ENCODE measurements at regions not wholly inside any gene's neighbourhood (a gene's known extent, or its start where the extent isn't known, plus 50 kb on each side); places are given as distances from the start of the nearest gene placed in this dataset.

- Histone ChIP-seq H3K79me2 (ENCODE audit: insufficient read depth, low read length) (no peaks in the 10 kb centered on the region), H3K36me3 (ENCODE audit: control insufficient read depth in 1 of 2, insufficient read depth in 2 of 2, low read length in 2 of 2) (no peaks in the 10 kb centered on the region), H3K27me3 (ENCODE audit: insufficient read depth, low read length) (no peaks in the 10 kb centered on the region), H3K9me3 (ENCODE audit: control insufficient read depth in 1 of 2, insufficient read depth in 1 of 2, low read depth in 1 of 2, low read length in 2 of 2) (no peaks in the 10 kb centered on the region), H3K4me2 (ENCODE audit: low read length) (no peak overlapping the region), H2AFZ (ENCODE audit: low read depth, low read length, poor library complexity, severe bottlenecking) (no peak overlapping the region), H3K9me2 (ENCODE audit: insufficient read depth) (no peaks in the 10 kb centered on the region), H3K4me3 (replicated peaks in 1 of 2; ENCODE audit: low read depth in 1 of 2, low read length in 2 of 2) (no peak overlapping the region), H4K20me1 (ENCODE audit: insufficient read depth) (no peaks in the 10 kb centered on the region), H3K27ac (ENCODE audit: low read depth, low read length) (no peak overlapping the region), H3K4me1 (ENCODE audit: control insufficient read depth in 1 of 2, insufficient read depth in 2 of 2, low read length in 2 of 2) (peaks cover 0 to 6% of the 10 kb centered on the region in 2 experiments; a peak in 2 of 4 replicates), H3K9ac (ENCODE audit: low read length) (no peak overlapping the region)
- POLR2A ChIA-PET = no interaction called here
- TF ChIP-seq ZNF274 (IDR thresholded peaks at IDR 0.05; ENCODE audit: low read depth, low read length) (no peak), ZFX (IDR thresholded peaks at IDR 0.05) (no peak), FOSL1 (IDR thresholded peaks at IDR 0.05; ENCODE audit: low read depth) (no peak), JUND (IDR thresholded peaks at IDR 0.05) (no peak), EZH2 (IDR thresholded peaks at IDR 0.05) (no peak), TCF7L2 (IDR thresholded peaks at IDR 0.05; ENCODE audit: borderline replicate concordance, extremely low read depth, insufficient read depth, insufficient read length) (no peak), ELF1 (IDR thresholded peaks at IDR 0.05; ENCODE audit: borderline replicate concordance, low read depth) (no peak), SIN3A (IDR thresholded peaks at IDR 0.05; ENCODE audit: low read depth) (no peak), EZH2phosphoT487 (IDR thresholded peaks at IDR 0.05; ENCODE audit: borderline replicate concordance) (no peak), YY1 (IDR thresholded peaks at IDR 0.05; ENCODE audit: extremely low read depth, insufficient replicate concordance, low read depth, low read length) (no peak), ATF3 (IDR thresholded peaks at IDR 0.05) (no peak)
- DNase-seq (ENCODE audit: low read depth, low spot score) (no peak), ATAC-seq (no peak)
- intact Hi-C loops (cut with micrococcal nuclease) = no loop called here
- CTCF ChIA-PET = no interaction called here
- BruUV-seq (replicated peaks) = no TSS peak
- RAD21 ChIA-PET (ENCODE audit: low non-redundant PET in 1 of 2, low total read pairs in 2 of 2, uncharacterized antibody in 2 of 2, unreplicated experiment in 2 of 2) = no interaction called here
Measured at GRCh38 chr2:12107939-12108338, 361.5 kb downstream of the LPIN1 start.

- H3K9ac ChIP-seq (ENCODE audit: low read length) = no peak overlapping the region
- H3K27me3 ChIP-seq (ENCODE audit: insufficient read depth, low read length) = no peaks in the 10 kb centered on the region
- no peak overlapping the region for H3K27ac ChIP-seq (ENCODE audit: low read depth, low read length)
- H3K4me1 ChIP-seq (ENCODE audit: control insufficient read depth in 1 of 2, insufficient read depth in 2 of 2, low read length in 2 of 2) = peaks cover 0 to 6% of the 10 kb centered on the region in 2 experiments; a peak in 2 of 4 replicates
- DNase-seq (ENCODE audit: low read depth, low spot score) (no peak), ATAC-seq (no peak)
- TF ChIP-seq ATF3 (IDR thresholded peaks at IDR 0.05) = no peak
- no TSS peak for BruUV-seq (replicated peaks)
- H3K9me3 ChIP-seq (ENCODE audit: control insufficient read depth in 1 of 2, insufficient read depth in 1 of 2, low read depth in 1 of 2, low read length in 2 of 2) = no peaks in the 10 kb centered on the region
- no peaks in the 10 kb centered on the region for H3K9me2 ChIP-seq (ENCODE audit: insufficient read depth)
- ChIA-PET RAD21 (ENCODE audit: low non-redundant PET in 1 of 2, low total read pairs in 2 of 2, uncharacterized antibody in 2 of 2, unreplicated experiment in 2 of 2) (no interaction called here), CTCF (no interaction called here), POLR2A (no interaction called here)
- intact Hi-C loops (cut with micrococcal nuclease) = no loop called here
- H3K79me2 ChIP-seq (ENCODE audit: insufficient read depth, low read length) = no peaks in the 10 kb centered on the region
- H3K4me3 ChIP-seq (replicated peaks in 1 of 2; ENCODE audit: low read depth in 1 of 2, low read length in 2 of 2) = no peak overlapping the region
- no peak overlapping the region for H2AFZ ChIP-seq (ENCODE audit: low read depth, low read length, poor library complexity, severe bottlenecking)
- no peak overlapping the region for H3K4me2 ChIP-seq (ENCODE audit: low read length)
- no peaks in the 10 kb centered on the region for H4K20me1 ChIP-seq (ENCODE audit: insufficient read depth)
- H3K36me3 ChIP-seq (ENCODE audit: control insufficient read depth in 1 of 2, insufficient read depth in 2 of 2, low read length in 2 of 2) = no peaks in the 10 kb centered on the region
Measured at GRCh38 chr2:12109363-12110017, 363.1 kb downstream of the LPIN1 start.
